Aorta (tissue), 5 donors: ENCODE measurements at regions not wholly inside any gene's neighbourhood (a gene's known extent, or its start where the extent isn't known, plus 50 kb on each side); places are given as distances from the start of the nearest gene placed in this dataset.
A peak's percentile ranks its signal among the peaks of the same experiment; 100 is the strongest.

ENCODE experiments used
- ATAC-seq: fragments of 200-7000 bp; cut with Tn5 transposase; one replicate; pipeline ENCODE4 v1.9.1; 2022; ENCODE audit warnings: moderate library complexity; ENCODE audit not compliant: low FRiP score
- DNase-seq, 2 donors: peaks; one replicate each; pipeline ENCODE4 v3.0.0-alpha.2; 2020
- H3K27ac ChIP-seq, 2 donors: one replicate each; pipeline ENCODE4 v1.5.1; 2013; ENCODE audit warnings: low read length in 2 of 2, mild to moderate bottlenecking in 2 of 2, moderate library complexity in 2 of 2, control low read depth in 1 of 2, inconsistent platforms in 1 of 2, low read depth in 1 of 2
- H3K27me3 ChIP-seq, 2 donors: one replicate each; pipeline ENCODE4 v1.6.1; 2013; ENCODE audit warnings: control low read depth in 1 of 2, low read length in 1 of 2, mild to moderate bottlenecking in 1 of 2, moderate library complexity in 1 of 2; ENCODE audit not compliant: insufficient read depth in 2 of 2, control insufficient read depth in 1 of 2
- H3K36me3 ChIP-seq, 2 donors: one replicate each; pipeline ENCODE4 v1.6.1; 2013; ENCODE audit warnings: control low read depth in 1 of 2, low read length in 1 of 2, mild to moderate bottlenecking in 1 of 2; ENCODE audit not compliant: insufficient read depth in 2 of 2, control insufficient read depth in 1 of 2
- H3K4me1 ChIP-seq, 2 donors: one replicate each; pipeline ENCODE4 v1.6.1; 2013; ENCODE audit warnings: low read length in 2 of 2, control low read depth in 1 of 2, mild to moderate bottlenecking in 1 of 2, moderate library complexity in 1 of 2; ENCODE audit not compliant: insufficient read depth in 2 of 2, control insufficient read depth in 1 of 2
- H3K4me3 ChIP-seq, 2 donors: one replicate each; pipeline ENCODE4 v1.5.1; 2013; ENCODE audit warnings: low read length in 2 of 2, control low read depth in 1 of 2, mild to moderate bottlenecking in 1 of 2
- H3K9me3 ChIP-seq: one replicate; pipeline ENCODE4 v1.6.1; 2013; ENCODE audit warnings: mild to moderate bottlenecking, low read length; ENCODE audit not compliant: control insufficient read depth
- WGBS, 2 donors: extraction: QIAGEN DNeasy Blood & Tissue Kit; methylation state at CpG; one replicate each; pipeline ENCODE4 v1.1.7; 2013; 5-methylcytosine and 5-hydroxymethylcytosine counted together
- intact Hi-C, 2 donors: fragments of 100-400 bp; cut with DNase I; formaldehyde crosslinking; loops; one replicate each; pipeline versions ENCODE4 v1.14.2 to v1.15.0; 2022
- donor health status: healthy with polysubstance abuse.
- donor health status: Bipolar disorder and iron deficiency.
- donor health status: DM: no; HTN: no; CAD: no.
- donor health status: DM: no; HTN: no; CAD: no.
- donor health status: DM: yes; HTN: yes; CAD: no.

GRCh38 chr13:84933797-84934196 lies 865.4 kb downstream of the SLITRK6 start:
- Histone ChIP-seq H3K4me1 (no peaks in the 10 kb centered on the region), H3K36me3 (no peaks in the 10 kb centered on the region), H3K4me3 (no peak overlapping the region), H3K27ac (no peak overlapping the region), H3K27me3 (no peaks in the 10 kb centered on the region), H3K9me3 (no peaks in the 10 kb centered on the region)
- DNase-seq (no peak), ATAC-seq (no peak)
- intact Hi-C loops: no loop called here
- WGBS, 2 donors: 47 to 51% methylated on average over 1 of the region's 1 CpG

DNA sequence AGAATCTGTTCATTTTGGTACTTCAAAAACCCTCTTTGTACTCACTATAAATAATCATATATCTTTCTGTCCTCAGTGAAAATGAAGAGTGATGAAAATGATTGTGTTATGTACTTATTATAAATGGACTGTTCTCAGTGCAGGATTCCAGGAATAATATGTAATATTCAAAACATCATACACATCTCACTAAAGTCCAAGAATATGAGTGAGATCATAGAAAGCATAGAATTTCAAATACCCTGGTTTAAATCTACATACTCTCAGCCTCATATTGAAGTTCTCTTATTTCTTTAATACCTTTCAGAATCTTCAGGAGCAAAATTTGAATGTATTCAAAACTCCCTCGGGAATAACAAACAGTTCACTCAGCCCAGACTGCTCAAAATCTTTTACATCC lies 868.0 kb downstream of the SLITRK6 start:
- 35 to 44% methylated on average over 1 of the region's 1 CpG for WGBS, 2 donors
- intact Hi-C loops: no loop called here
- H3K27me3 ChIP-seq: no peaks in the 10 kb centered on the region
- ATAC-seq: no peak
- no peaks in the 10 kb centered on the region for H3K9me3 ChIP-seq
- no peaks in the 10 kb centered on the region for H3K36me3 ChIP-seq
- no peak overlapping the region for H3K27ac ChIP-seq
- no peak overlapping the region for H3K4me3 ChIP-seq
- H3K4me1 ChIP-seq: no peaks in the 10 kb centered on the region
- DNase-seq: no peak

DNA sequence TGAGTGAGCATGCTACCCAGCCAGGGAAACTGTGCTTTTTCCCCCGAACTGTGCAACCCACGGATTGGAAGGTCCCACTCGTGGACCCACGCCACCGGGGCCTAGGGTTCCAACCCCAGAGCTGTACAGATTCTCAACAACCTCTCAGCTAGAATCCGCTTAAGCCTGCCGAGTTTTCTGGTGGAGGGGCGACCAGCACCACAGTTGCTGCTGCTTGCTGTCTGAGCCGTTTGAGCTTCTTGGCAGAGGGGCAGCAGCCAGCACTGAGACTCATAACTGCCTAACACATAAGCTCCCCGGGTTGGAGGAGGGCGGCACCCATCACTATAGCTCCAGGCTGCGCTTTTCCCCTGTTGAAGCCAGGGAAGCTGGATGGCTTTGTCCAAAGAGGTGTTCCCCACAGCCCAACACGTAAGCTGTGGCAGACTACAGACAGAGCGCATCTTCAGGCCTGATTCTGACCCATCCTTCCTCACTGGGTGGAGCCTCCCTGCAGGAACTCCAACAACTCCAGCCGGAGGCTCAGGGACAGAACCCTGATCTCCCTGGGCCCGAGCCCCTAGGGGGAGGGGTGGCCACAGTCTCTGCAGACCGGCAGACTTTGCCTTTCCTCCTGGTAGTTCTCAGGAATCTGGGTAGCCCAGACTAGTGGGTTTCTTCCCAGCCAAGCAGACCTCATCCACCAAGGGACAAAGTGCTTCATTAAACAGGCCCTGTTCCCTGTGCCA lies 871.6 kb downstream of the SLITRK6 start:
- intact Hi-C loops: no loop called here
- peak in 1 of 2 donors; percentile 48 for DNase-seq
- H3K4me1 ChIP-seq: no peaks in the 10 kb centered on the region
- no peak for ATAC-seq
- H3K9me3 ChIP-seq: no peaks in the 10 kb centered on the region
- no peak overlapping the region for H3K4me3 ChIP-seq
- H3K27me3 ChIP-seq: no peaks in the 10 kb centered on the region
- H3K36me3 ChIP-seq: no peaks in the 10 kb centered on the region
- 92 to 94% methylated on average over 17 of the region's 17 CpGs for WGBS, 2 donors
- no peak overlapping the region for H3K27ac ChIP-seq

DNA sequence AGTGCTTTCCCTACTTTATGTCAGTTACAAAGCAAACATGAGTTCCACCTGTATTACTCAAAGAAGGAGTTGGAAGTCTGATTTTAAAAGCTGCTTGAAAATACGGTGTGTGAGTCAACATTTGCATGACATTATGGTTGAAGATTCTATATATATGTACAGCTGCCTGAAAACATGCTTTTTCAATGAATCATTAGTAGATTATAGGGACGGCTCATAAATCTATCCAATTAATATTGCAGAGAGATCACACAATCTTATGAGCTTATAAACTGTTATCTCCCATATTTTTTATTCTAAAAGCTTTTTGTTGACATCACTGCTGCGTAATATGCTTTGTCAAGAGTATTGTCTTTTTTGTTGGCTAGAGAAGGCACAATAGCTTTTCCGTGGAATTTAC lies 873.8 kb downstream of the SLITRK6 start:
- WGBS, 2 donors: 76 to 82% methylated on average over 4 of the region's 4 CpGs
- ATAC-seq: no peak
- intact Hi-C loops: no loop called here
- Histone ChIP-seq H3K9me3 (no peaks in the 10 kb centered on the region), H3K27ac (no peak overlapping the region), H3K4me3 (no peak overlapping the region), H3K36me3 (no peaks in the 10 kb centered on the region), H3K4me1 (no peaks in the 10 kb centered on the region), H3K27me3 (no peaks in the 10 kb centered on the region)
- DNase-seq: no peak

- ATAC-seq (no peak), DNase-seq (no peak)
- Histone ChIP-seq H3K27ac (no peak overlapping the region), H3K4me3 (no peak overlapping the region), H3K36me3 (no peaks in the 10 kb centered on the region), H3K27me3 (no peaks in the 10 kb centered on the region), H3K4me1 (no peaks in the 10 kb centered on the region), H3K9me3 (no peaks in the 10 kb centered on the region)
- 68 to 74% methylated on average over 1 of the region's 1 CpG for WGBS, 2 donors
- intact Hi-C loops: no loop called here
Measured at GRCh38 chr13:84923831-84924230, 875.4 kb downstream of the SLITRK6 start.

DNA sequence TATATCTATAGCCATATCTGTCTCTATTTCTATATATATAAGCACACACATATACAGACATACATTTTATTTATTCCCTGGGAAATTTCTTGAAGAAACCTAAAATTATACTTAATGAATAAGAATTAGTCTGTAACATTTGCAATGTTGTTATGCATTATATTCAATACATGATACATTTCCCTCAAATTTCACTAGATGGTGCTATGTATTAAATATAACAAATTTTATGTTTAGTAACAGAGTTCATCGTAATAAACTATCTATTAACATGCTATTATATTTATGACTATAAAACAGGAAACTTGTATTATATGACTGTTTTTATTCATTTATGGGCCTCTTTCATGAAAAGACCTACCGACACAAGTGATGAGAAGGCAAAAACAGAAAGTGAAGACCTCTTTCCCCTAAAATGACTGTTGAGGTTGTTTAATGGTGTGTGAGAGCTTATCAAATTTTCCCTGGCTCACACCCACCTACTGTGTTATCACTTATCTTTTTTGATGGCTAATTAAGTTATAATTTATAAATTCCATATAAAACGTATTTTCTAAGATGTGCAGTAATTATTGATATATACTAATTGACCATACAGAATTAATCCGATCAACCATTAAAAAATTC lies 881.9 kb downstream of the SLITRK6 start:
- no peak for ATAC-seq
- no peaks in the 10 kb centered on the region for H3K4me1 ChIP-seq
- H3K9me3 ChIP-seq: no peaks in the 10 kb centered on the region
- H3K36me3 ChIP-seq: no peaks in the 10 kb centered on the region
- WGBS, 2 donors: 45 to 50% methylated on average over 4 of the region's 4 CpGs
- no peak for DNase-seq
- H3K27me3 ChIP-seq: no peaks in the 10 kb centered on the region
- no peak overlapping the region for H3K27ac ChIP-seq
- H3K4me3 ChIP-seq: no peak overlapping the region
- intact Hi-C loops: loop anchor here (5.0 kb wide), 1 partner anchor 890 kb away; no protein-coding TSS in a partner anchor

GRCh38 chr13:84912720-84913119 lies 886.5 kb downstream of the SLITRK6 start:
- H3K4me1 ChIP-seq: no peaks in the 10 kb centered on the region
- no peak overlapping the region for H3K27ac ChIP-seq
- 85 to 86% methylated on average over 2 of the region's 2 CpGs for WGBS, 2 donors
- H3K9me3 ChIP-seq: no peaks in the 10 kb centered on the region
- H3K27me3 ChIP-seq: no peaks in the 10 kb centered on the region
- no peak for DNase-seq
- intact Hi-C loops: no loop called here
- ATAC-seq: no peak
- no peaks in the 10 kb centered on the region for H3K36me3 ChIP-seq
- no peak overlapping the region for H3K4me3 ChIP-seq

GRCh38 chr13:84910423-84910822 lies 888.8 kb downstream of the SLITRK6 start:
- Histone ChIP-seq H3K4me1 (no peaks in the 10 kb centered on the region), H3K9me3 (no peaks in the 10 kb centered on the region), H3K36me3 (no peaks in the 10 kb centered on the region), H3K4me3 (no peak overlapping the region), H3K27ac (no peak overlapping the region), H3K27me3 (no peaks in the 10 kb centered on the region)
- no peak for DNase-seq
- WGBS, 2 donors: 50 to 78% methylated on average over 2 of the region's 2 CpGs
- intact Hi-C loops: no loop called here
- no peak for ATAC-seq

- WGBS, 2 donors: 24 to 26% methylated on average over 4 of the region's 4 CpGs
- Histone ChIP-seq H3K27ac (no peak overlapping the region), H3K4me1 (no peaks in the 10 kb centered on the region), H3K9me3 (no peaks in the 10 kb centered on the region), H3K4me3 (no peak overlapping the region), H3K27me3 (no peaks in the 10 kb centered on the region), H3K36me3 (no peaks in the 10 kb centered on the region)
- no peak for DNase-seq
- ATAC-seq: no peak
- intact Hi-C loops: no loop called here
Measured at GRCh38 chr13:84903391-84903790, 895.8 kb downstream of the SLITRK6 start.
